ENCODE measurements at regions not wholly inside any gene's neighbourhood (a gene's known extent, or its start where the extent isn't known, plus 50 kb on each side); places are given as distances from the start of the nearest gene placed in this dataset.

DNA sequence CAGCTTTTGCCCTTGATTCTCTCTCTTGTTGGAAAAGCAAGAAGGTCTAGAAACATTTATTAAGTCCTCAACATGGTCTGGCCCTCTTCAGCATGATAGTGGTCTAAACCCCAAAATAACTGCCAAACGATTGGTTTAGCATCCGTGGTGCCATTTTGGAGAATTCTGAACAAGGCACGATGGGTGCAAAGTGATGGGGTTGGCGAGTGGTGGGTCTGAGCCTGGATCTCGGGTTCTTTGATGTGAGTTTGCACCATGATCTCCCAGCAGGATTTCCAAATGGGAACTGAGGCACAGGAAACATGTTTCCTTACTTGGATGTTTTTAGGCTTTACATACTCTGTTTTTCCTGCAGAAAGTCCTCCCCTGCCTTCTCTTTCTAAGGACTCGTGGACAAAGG, 240.3 kb downstream of the MYCN start:
- no peak for DNase-seq

DNA sequence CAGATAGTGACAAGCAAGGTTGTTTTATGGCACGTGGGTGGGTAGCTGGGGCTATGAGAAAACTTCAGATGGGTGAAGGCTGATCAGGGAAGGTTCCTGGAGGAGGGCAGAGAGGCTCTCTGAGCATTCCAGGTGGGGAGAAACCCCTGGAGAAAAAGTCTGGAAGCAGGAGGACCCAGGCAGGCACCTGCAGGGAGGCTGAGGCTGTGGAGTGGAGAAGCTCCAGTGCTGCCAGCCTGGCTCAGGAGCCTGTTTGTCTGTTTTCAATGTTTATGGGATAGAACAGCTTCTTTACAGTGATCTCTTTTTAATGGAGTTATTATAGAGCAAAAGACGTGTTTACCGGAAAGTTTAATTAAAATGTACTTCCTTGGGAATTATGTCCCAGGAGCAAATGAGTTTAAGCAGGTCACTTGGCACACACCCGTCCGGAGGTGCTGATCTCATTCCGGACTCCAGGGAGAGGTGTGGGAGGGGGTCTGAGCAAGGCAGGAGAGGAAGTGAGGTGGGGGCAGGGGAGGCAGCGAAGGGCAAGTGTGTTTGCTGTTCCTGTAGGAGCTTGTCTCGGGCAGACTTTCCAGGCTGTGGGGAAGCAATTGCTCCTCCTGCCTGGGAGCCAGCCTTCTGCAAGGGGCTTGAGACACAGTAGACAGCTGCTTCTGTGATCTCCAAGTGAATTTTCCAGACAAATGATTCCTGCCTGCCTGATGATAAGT, 239.5 kb downstream of the MYCN start:
- DNase-seq = no peak

DNA sequence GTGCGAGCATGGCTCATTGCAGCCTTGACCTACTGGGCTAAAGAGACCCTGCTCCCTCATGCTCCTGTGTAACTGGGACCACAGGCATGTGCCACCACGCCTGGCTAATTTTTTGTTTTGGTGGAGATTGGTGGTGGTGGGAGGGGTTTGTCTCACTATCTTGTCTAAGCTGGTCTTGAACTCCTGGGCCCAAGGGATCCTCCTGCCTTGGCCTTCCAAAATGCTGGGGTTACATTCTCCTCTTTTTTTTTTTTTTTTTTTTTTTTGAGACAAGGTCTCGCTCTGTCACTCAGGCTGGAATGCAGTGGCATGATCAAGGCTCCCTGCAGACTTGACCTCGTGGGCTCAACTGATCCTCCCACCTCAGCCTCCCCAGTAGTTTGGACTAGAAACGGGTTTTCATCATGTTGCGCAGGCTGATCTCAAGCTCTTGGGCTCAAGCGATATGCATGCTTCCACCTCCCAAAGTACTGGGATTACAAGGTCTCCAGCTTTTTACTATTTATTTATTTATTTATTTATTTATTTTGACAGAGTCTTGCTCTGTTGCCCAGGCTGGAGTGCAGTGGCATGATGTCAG, 238.3 kb downstream of the MYCN start:
- no peak for DNase-seq

DNA sequence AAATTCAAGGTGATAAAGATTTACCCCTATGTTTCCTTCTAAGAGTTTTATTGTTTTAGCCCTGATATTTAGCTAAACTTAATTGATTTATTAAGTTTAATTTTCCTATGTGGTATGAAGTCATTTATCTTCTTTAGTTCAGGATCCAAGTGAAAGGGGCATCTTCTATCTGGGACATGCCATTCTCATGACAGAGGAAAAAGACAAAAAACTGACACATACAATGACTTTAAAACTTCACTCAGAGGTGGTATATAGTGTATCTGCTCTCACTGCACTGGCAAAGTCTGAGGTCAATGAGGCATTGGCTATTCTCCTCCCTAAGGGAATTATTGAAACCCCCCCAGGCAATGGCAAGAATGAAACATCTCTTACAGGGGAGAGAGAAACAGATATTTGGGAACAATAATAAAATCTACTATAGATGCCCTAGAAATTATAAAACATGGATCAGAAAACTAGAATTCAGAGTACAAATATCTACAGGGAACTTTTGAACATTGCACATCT, 237.4 kb downstream of the MYCN start:
- no peak for DNase-seq

DNA sequence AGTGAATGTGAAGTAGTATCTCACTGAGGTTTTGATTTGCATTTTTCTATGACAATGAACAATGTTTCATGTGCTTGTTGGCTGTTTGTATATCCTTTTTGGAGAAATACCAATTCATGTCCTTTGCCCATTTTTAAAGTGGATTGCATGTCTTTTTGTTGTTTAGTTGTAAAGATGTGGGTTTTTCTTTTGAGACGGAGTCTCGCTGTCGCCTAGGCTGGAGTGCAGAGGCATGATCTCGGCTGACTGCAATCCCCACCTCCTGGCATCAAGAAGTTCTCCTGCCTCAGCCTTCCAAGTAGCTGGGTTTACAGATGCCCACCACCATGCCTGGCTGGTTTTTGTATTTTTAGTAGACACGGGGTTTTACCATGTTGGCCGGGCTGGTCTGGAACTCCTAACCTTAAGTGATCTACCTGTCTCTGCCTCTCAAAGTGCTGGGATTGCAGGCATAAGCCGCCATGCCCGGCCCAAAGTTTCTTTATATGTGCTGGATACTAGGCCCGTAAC, 236.7 kb downstream of the MYCN start:
- no peak for DNase-seq

DNA sequence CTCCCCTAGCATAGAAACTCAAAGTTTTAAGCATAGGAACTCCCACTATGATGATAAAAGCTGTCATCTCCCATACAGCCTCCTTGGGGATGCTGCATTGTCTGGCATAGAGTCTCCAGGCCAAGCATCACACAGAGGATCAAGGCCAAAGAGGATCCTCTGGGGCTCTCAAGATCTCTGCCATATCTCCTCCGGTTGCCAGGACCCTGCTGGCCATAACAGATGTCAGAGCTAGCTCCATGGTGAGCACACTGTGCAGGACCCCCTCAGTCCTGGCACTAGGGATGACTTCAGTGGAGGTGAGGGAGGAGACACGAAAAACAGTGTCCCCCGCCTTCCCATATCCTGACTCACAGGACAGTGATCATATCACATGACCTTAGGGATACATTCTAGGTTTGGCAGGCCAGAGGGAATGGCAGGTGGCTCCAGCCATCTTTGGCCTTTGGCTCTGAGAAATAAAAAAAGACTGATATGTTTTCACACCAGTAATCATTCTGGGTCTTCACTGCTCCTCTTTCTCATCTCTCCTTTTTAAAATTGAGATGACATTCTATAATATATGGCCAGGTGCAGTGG, 235.0 kb downstream of the MYCN start:
- no peak for DNase-seq

DNA sequence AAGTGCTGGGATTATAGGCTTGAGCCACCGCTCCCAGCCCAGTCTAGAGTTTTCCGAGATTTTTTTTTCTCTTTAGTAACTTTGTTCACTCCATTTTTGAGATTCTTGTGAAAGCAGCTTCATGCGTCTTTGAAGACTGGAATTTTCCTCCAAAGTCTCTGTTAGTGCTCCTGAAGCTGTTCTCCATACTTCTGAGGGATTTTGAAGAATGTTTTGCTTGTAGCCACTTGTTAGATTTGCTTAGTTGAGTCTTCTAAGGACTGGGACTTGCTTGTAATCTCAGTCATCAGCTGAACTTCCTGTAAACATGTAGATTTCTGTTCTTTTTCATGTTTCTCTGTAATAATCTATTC, 234.3 kb downstream of the MYCN start:
- no peak for DNase-seq

DNA sequence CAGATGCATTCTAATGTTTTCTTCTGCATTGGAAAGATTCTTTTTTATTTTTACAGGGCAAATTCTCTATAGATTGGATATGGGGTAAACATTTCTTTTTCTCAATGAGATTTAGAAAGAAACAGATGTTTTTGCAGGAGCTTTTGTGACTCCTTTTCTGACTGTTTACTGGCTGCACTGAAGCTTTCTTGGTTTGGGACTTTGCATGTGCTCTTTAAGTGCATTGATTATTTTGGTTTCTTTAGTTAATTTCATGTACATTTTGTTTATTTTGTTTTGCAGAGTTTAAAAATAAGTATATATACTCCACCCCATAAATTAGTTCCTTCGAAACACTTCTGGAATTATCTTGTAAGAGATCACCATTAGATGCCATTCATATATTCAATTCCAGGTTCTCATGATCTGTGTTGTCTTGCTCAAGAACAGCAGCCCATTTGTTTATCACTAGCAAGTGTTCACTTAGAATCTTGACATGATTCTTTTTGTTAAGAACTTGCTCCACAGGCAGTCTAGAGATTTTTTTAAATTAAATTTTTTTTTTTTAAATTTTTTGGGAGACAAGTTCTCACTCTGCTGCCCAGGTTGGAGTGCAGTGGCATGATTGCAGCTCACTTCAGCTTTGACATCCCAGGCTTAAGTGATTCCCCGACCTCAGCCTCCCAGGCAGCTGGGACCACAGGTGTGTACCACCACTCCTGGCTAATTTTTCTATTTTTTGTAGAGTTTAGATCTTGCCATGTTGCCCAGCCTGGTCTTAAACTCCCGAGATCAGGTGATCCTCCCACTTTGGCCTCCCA, 233.7 kb downstream of the MYCN start:
- no peak for DNase-seq

DNA sequence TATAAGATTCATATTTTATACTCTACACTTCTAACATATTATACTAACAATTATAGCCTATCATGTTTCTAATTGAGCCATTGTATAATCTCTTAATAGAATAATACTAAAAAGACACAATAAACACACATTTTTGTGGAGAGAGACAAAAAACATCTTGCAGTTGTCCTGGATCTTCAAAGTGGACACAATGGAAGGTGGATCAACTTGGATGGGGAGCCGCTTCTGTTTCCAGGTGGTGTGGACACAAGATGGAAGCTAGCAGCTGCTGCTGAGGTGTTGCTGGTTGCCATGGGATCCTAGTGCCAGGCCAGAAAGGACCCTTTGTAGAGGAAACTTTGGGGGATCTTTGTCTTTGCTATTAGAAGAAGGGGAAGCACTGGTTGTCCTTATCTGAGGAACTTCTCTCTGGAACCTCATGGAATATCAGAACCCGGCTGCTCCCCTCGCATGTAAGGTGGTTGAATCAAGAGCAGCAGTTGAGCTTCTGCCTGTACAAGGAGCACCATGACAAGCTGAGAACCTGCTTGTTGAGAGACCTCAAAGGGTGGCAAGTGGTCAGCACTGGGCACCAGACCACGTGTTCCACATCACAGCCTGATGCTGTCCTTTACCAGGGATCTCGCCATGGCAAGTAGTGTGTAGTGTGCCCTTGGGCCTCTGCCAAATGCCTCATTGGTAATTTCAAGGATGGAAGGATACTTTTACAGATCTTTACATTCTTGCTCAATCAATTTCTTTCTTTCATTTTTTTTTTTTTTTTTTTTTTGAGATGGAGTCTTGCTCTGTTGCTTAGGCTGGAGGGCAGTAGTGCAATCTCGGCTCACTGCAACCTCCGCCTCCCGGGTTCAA, 232.2 kb downstream of the MYCN start:
- DNase-seq = no peak

DNA sequence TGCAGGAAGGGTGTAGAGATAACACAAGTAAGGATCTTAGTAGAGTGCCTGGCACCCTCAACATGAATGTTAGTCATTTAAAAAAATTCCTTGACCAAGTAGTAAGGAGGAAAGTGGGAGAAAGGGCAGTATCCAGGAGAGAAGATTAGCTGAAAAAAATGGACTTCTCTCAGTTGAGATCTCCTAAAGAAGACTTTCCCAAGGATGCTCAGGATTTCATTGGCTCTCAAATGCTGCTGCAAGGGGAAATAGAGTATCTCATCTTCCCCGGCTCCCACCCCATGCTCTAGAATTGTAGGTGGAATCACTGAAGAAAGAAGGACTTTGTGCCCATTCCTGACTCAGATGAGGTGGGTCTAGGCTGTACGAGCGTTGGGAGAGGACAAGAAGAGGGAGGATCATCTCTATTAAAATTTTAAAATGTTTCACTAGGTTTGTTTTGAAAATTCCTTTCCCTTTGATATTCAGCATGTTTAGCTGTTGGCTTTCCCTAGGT, 231.1 kb downstream of the MYCN start:
- no peak for DNase-seq

DNA sequence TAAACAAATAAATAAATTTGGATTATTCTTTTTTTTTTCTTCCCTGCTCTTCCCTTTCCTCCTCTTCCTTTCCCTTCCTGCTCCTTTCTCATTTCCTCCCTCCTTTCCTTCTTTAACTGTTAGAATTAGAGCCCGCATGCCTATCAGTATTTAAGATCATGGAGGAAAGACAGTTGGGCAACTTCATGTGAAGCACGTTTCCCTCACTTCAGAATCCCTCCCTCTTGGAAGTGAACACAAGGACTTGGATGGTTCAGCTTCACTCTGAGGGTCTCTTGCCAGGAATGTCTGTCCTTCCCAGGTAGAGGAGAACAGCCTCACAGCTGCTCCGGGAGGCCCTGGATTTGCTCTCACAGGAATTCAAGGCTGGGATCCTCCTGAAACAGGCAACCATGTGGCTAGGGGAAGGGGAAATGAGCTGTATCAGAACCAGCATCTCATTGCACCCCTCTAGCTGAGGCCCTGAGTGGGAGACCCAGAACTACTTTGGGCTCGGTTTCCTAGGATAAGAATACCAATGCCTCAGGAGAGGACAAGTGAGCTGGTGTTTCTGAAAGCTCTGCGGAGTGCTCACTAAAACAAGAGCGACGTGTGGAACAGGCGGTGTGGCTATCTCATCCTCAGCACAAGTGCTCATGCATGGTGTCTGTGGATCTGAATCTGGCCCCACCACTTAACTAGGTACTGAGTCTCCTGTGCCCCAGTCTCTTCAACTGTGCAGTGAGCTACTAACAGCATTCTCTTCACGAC, 230.5 kb downstream of the MYCN start:
- no peak for DNase-seq

DNA sequence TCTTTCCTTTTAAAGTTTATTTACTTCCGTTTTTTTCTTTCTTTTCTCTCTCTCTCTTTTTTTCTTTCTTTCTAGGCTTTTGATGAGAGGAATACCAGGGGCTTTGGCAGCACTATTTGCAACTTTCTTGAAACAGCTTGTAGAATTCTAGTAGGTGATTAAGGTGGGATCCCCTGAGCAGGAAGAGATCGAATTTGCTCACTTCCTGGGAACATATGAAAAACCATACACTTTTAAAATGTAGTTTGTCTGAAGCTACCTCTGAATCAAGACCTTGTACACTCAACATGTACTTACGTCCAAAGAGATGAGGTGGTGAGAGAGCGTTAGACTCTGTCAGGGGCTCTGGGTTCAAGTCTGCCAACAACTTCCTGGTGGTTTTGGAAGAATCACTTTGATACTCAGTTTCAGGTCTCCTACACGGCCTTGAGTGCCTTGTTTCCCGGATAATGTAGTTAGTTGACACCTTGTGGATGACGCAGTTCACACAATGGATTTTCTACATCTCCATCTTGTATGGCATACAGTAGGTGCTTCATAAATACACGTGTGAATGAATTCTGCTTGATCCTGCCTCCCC, 229.1 kb downstream of the MYCN start:
- DNase-seq = no peak

DNA sequence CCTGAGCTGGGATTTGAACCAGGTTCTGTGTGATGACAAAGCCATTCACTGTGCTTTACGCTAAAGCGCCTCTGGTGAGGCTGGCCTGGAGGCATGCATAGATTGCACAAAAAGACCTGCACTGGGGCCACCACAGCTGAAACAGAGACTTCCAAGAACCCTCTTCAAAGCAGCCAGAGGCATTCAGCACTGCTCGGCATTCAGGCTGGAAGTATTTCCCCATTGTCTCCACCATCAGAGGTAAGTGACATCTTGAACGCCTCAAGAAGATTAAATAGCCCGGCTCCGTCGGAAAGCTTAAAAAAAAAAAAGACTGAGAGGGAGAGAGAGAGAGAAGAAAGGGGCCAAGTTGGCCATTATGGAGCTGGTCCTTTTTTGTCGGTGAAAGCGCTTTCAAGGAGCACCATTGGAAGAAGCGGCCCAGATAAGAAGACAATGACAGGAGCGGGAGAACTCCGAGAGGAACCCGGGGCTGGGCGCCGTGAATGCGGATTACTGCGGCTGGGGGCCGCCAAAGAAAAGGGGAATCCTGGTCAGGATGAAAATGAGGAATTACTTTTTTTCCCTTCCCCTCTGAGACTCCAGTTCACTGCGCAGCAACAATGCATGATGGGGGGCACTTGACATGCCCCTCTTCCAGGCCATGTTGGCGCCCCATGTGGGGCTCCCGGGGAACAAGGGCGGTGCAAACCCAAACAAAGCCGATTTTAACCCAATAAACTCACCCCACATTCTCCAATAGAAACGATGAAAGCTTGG, 228.3 kb downstream of the MYCN start:
- no peak for DNase-seq

DNA sequence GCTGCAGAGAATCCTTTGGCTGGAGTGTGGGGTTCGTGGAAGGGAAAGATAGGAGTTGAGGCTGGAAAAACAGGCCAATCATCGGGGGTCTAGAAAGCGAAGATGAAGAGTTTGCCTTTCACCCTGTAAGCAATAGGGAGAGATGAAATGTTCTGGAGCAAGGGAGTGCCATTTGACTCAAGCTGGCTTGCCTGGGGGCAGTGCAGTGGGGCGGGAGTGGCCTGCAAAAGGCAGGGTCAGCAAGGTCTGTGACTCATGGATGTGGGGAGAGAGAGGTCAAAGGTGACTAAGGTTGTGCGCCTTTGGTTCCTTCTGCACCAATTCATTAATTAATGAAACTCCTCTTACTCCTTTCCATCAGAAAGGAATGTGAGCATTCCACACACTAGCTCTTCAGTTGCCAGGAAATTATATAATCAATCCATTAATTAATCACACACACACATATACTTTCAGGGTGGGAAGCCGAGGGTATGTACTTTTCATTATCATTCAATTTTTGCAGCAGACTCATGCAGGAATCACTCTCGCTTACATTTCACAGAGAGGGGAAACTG, 227.6 kb downstream of the MYCN start:
- DNase-seq = no peak

DNA sequence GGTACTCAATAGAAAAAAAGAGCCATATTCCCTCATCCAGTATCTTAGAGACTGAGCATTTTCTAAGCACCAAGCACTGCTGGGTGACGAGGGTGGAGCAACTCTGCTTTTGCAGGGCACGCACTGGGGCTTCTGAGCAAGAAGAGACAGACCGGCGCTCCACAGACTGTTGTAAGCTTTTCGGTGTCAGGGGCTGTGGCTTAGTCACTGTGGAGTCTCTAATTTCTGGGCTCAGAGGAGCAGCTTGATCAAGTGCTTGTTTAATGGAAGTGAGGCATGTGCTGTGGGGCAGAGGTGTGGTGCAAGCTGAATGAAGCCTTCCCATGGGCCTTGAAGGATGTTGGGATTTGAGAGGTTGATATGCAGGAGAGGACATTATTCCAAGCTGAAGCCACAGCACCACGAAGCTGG, 227.1 kb downstream of the MYCN start:
- no peak for DNase-seq

DNA sequence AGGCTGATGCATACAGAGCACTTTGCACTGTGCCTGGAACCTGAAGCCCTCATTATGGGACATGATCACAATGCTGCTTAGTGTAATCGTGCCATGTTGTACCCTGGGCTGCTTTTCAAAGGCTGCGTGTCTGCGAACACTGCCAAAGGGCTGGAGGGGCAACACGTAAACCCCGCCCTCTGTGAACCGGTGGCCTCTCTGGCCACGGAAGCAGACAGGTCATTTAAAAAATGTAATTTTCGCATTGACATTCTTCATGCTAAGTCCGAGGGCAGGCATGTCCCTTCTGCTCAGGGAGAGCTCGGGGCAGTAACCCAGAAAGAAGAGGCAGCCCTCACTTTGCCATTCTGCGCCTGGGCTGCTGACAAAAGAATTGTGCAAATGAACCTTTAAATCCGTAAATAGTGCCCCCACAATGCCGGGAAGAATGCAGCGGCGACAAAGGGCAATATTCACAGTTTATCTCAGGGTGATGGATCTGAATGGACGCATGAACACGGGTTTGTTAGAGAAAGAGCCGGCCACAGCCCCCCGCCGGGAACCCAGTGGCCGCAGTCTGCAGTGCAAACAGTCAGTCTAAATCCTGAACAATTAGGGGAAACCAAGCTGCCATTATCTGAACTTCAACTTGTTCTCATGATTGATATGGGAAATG, 226.1 kb downstream of the MYCN start:
- no peak for DNase-seq

DNA sequence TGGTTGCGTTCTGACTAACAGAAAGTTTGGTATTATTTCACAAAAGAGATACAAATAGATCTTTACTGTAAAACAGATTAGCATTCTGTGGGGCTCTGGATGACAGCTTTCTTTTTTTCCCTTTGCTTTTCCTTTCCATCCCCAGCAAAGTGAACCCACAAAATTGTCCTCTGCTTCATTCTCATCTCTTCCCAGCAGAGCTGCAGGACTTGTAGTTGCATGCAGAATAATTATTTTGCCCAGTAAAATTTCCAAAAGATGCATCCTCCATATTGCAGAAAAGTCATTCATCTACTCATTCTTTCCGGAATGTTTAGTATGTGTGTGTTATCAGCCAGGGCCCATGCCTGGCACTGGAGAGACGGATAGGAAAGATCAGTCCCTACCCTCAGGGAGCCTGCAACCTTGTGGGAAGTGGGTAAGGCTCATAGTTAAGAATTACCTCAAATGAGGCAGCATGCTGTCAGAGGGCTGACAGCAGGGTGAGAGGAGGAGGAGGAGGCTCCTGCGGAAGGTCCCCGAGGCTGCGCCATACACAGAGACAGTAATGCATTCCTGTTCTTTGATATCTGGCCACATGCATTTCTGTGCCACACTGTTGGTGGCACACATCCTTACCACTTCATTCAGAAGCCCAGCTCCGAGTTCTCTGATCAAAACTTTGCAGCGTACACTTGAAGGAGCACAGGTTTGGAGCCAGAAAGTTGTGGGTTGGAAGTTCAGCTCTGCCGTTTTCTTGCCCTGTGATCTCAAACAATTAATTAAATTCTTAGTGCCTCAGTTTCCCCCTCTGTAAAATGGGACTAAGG, 225.4 kb downstream of the MYCN start:
- DNase-seq = no peak

DNA sequence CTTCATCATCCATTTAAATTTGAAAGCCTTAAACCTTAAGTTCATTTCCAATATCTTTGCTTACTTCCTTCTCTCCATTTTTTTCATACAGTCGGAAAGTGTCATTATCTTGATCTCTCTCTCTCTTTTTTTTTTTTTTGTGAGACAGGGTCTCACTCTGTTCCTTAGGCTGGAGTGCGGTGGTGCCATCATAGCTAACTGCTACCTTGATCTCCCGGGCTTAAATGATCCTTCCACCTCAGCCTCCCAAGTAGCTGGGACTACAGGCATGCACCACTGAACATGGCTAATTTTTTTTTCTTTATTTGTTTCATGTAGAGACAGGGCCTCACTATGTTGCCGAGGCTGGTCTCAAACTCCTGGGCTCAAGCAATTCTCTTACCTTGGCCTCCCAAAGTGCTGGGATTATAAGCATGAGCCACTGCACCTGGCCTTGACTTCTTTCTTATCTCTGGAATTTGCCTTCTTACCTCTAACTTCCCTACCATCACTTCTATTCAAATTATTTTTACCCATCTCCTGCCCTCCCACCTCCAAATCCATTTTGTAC, 222.2 kb downstream of the MYCN start:
- no peak for DNase-seq

Data from CD4-positive, alpha-beta T cell treated with Interleukin-12 subunit alpha and Interleukin-12 subunit beta, for 1 hour (primary cell).